GM04504 (cell line): ENCODE measurements at regions not wholly inside any gene's neighbourhood (a gene's known extent, or its start where the extent isn't known, plus 50 kb on each side); places are given as distances from the start of the nearest gene placed in this dataset.

ENCODE experiments used
- DNase-seq: peaks from one replicate; pipeline ENCODE4 v3.0.0-alpha.2; 2012; ENCODE audit warnings: low read depth

DNA sequence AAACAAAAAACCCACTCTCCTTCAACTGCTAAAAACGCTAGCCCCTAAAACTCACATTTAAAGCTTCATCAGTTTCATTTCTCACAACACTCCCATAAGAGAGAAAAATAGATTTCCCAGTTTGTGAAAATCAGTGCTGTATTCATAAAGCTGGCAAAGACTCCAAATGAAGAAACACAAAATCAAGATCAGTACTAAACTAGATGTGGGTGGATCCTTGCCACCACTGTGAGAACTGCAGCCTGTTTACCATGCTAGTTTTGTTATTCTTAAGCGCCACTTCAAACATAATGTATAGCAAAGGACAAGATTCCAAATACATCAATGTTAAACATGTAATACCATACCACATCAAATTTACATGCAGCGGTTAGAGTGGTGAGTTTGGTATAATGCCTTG is 104.5 kb upstream of the CCDC150 start:
- DNase-seq: no peak

DNA sequence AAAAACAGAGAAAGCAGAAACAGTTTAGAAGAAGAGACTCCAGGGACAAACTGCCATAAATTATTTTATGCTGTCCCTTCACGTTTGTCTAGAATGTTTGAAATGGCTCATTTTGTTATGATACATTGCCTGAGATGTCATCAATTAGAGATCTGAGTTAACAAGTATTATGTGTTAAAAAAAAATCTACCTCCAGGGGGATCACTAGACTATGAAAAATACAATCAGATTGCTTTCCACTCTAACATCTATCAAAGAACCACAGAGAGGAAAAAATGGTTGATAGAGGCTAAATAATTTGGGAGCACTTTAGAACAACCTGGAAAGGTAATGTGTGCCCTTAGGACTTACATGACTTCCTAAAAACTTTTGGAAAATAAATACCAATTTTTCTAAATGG is 103.8 kb upstream of the CCDC150 start:
- DNase-seq: no peak

DNA sequence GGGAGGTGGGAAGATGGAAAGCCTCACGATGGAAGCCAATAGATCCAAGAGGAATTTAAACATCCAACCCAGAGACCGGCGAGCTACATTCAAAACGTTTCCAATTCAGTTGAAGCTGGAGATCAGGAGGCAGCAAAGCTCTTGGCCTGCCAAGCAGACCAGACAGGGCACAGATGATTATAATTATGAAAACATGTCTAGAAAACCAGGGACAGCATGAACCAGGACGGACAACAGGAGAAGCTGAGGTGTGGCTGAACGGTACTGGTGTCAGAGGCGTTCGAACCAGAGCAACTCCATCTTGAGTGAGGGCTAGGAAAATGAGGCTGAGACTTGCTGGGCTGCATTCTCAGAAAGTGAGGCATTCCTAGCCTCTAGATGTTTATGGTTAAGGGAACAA is 102.2 kb upstream of the CCDC150 start:
- no peak for DNase-seq

DNA sequence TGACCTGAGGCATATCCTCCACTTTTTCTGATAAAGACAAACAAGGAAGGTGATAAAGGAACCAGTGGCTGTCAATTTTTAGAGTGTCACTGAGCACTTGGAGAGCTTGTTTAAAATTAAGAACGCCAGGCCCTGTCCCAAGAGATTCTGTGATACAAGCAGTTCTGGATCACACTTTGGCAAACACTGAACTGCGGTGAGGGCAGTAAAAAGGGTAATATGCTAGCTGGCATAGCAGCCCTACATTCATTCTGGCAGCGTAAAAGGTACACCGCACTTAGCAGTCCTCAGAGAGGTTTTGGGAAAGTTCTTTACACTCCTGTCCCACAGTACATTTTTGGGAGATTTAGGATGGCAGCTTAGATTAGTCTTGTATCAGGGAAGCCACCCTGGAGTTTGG is 101.3 kb upstream of the CCDC150 start:
- DNase-seq: no peak

DNA sequence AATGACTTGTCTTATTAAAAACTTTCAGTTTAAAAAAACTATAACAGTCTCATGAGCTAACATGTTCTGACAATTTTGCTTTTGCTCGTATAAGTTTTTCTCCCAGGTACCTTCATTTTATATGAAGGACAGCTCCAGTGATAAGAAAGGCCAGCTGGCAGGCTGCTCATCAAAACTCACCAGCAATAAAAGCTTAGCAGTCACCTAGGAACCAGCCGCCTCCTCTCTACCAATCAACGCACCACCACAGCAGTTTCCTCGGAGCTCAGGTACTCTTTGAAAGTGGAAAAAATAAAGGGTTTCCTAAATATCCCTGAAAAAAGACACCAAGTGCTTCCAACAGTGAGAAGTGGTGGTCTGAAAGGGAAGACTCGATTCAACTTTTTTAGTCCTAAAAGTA is 100.9 kb upstream of the CCDC150 start:
- no peak for DNase-seq

DNA sequence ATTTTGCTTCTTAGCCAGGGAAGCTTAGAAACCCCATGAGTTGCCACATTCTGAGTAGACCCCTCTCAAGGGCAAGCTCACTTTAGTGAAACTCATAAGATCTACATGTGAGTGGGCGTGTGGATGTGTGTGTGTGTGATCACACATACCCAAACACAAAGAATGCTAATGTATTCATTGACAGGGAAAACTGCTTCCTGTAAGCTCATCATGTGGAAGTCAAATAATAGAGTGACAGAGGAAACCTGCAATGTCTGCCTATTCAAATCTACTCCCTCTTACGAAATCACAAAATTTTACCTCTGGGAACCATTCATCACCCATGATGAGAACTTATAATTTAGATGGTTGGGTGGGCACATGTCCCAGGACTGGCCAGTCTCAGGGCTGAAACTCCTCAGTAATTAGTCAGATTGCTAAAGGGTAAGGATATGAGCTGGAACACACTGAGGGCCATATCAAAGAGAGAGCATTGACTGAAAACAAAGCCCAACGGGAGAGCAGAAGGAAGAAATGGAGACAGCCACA is 94.5 kb upstream of the CCDC150 start:
- DNase-seq: no peak

DNA sequence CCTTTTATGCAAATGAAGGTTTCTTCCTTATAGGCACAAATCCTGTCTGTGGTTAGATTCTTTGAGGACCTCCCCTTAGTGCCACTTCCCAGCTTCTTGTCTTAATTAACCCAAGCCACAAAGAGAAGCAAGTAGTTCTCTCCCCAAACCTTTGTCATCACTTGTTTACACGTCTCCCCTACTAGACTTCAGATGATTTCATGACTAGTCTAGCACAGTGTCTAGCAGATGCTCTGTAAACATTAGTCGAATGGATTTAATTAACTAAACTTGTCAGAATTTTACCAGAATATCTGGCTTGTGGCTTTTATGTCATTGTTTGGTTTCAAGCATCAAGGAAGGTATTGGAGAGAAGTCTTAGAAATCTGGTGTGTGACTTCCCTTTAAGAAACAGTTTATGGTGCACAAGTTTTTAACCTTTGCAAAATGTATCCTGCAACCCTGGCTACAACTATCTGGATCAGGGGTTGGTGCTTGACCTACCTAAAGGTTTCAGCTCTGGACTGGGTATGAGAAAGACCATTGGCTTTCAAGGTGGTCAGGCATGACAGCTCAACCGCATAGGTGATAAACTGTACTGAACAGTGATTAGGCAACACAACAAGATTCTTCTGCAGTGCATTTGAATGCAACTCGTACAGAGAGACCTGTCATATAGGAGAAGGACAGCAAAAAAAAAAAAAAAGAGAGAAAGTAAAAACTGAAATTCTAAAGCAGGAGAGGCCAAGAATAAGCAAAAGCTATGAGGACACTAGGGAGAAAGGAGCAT is 93.2 kb upstream of the CCDC150 start:
- DNase-seq: no peak

GRCh38 chr2:196549052-196549451 is 90.5 kb upstream of the CCDC150 start:
- DNase-seq: no peak

- DNase-seq: no peak
Observed at GRCh38 chr2:196551014-196551413, 88.5 kb upstream of the CCDC150 start.

DNA sequence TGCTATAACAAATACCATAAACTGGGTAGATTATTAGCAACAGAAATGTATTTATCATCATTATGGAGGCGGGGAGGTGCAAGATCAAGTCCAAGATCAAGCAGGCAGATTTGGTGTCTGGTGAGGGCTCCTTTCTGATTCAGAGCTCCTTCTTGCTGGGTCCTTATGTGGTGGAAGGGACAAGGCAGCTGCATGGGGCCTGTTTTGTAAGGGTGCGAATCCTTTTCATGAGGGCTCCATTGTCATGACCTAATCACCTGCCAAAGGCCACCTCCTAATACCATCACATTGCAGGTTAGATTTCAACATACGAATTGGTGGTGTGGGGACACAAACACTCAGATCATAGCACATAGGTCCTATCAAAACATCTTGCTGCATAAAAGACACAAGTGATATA is 84.4 kb upstream of the CCDC150 start:
- DNase-seq: no peak

DNA sequence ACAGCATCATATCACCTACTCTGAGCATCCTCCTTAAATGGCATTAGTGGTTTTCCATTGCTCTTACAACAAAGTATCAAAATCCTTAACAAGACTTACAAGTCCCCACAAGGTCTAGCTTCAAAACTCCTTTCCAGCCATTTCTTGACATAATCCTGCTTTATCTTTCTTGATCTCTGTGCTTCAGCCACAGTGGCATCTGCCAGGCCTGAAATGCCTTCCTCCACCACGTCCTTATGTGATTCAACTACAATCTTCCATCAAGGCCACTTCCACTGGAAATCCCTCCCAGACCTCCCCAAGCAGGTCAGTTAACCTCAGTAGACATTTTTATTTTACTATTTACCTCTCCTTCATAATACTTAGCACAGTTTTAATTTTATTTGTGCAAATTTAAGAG is 83.8 kb upstream of the CCDC150 start:
- no peak for DNase-seq

GRCh38 chr2:196558497-196558896 is 81.0 kb upstream of the CCDC150 start:
- no peak for DNase-seq

GRCh38 chr2:196563876-196564275 is 75.6 kb upstream of the CCDC150 start:
- DNase-seq: no peak

DNA sequence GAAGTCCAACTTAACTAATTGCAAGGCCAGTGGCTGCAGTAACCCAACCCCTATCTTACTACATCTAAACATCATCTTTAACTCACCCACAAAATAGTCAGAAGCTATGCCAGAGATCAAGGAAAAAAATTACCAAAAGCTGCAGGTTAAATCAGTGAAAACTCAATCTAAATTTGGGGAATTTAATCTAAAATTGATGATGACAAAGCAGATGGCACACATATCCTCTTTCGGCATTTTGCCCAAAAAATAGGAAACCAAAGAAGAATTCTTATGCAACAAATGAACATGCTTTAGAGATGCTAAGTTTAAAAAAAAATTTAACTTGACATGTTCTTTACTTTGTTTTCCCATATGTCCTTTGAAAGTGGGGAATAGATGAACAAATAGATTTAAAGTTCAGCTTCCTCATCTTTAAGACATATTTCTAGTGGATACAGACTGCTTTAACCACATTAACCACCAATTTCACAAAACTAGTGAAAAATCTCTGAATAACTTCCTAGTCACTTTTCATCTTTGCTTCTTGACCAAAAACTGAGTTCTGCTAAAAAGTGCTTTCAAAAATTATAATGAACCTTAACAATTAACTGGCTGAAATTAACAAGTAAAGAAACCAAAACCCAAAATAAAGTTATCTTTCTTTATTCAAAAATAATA is 74.3 kb upstream of the CCDC150 start:
- no peak for DNase-seq

DNA sequence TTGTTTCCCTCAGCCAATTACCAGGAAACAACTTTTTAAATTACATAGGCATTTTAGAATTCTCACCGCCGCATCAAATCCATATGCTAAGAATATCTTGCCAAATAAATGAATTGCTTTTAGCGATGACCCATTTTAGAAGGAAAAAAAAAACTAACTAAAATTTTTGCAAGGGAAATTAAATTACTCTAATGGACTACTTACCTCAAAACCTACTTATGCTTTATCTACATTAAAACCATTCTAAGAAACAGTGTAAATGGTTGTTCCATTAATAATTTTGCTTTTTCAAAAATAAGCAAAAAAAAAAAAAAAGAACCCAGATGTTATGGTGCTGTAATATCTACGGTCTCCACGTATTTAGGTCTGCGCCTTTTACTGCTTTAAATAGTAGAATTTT is 73.5 kb upstream of the CCDC150 start:
- no peak for DNase-seq

- DNase-seq: no peak
Observed at GRCh38 chr2:196566961-196567666, 72.4 kb upstream of the CCDC150 start.

DNA sequence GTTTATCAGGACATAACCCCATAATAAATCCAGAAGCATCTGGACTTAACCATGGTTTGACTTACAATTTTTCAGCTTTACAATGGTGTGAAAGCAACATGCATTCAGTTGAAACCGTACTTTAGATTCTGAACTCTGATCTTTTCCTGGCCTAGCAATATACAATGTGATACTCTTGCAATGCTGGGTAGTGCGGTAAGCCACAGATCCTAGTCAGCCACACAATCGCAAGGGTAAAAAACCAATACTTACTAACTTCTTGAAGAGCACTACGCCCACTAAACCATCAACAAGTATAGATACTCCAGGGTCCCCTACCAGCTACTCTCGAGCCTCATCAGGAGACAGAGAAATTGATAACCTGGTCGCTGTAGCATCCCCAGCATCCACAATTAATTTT is 71.0 kb upstream of the CCDC150 start:
- DNase-seq: no peak

DNA sequence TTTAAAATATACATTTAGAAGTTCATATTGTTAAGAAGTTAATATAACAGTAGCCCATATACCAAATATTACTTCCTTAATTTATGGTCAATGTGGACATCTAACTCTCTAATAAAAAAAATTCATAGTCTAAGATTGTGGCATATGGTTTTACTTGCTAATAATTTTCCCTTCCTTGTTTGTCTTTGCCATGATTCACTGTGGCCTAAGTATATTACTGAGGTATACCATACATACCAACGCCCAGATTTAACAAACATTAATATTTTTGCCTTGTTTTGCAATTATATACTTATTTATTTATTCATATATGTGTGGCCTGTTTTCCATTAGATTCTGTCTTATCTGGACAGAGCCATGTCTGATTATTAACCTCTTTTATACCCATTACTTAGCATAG is 54.6 kb upstream of the CCDC150 start:
- DNase-seq: no peak

- DNase-seq: peak; percentile 79
Observed at GRCh38 chr2:196586511-196586991, 53.0 kb upstream of the CCDC150 start.

DNA sequence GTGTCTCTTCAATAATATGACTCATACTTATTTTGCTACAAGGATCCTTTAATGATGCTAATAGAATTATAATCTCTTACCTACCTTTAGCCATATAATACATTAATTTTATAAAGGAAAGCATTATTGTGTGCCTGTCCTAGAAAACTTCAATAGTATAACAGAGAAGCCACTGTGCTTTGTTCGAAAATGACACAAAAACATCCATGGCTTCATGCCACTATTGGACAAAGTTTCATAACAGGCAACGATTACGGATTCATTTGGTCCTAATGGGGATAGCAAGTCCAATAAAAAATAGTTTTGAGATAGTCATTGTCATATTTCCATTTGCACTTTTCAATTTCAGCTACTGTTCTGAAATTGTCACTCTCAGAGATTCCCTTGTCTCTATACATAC is 52.5 kb upstream of the CCDC150 start:
- DNase-seq: no peak

- no peak for DNase-seq
Observed at GRCh38 chr2:196587739-196588138, 51.8 kb upstream of the CCDC150 start.

DNA sequence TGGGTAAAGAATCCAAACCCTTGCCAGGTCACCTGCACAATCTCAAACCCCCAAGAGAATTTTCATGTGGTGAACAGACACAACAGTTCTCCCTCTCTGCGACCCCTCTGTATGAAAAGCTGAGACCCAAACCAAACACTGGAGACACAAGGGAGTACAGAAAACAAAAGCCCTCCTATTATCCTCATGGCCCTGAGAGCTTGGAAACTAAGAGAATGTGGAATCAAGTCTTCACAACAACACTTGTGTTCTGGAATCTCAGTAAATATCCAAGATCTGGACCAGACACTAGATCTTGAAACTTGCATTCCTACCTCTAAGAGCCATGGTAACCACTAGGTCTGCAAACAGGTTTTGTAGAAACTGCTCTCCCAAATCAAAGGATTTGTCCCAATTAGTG is 50.1 kb upstream of the CCDC150 start:
- no peak for DNase-seq
